ENCODE measurements at regions not wholly inside any gene's neighbourhood (a gene's known extent, or its start where the extent isn't known, plus 50 kb on each side); places are given as distances from the start of the nearest gene placed in this dataset.
"Not testable (repeated sequence)": the region's sequence is repeated elsewhere in the genome, so short reads cannot be mapped to it uniquely, and the experiment has no call there.

- no peak for DNase-seq (ENCODE audit: low read depth in 2 of 2)
These were observed 296.6 kb upstream of the CRIM1 start for GRCh38 chr2:36058953-36059352.

- no peak for DNase-seq (ENCODE audit: low read depth in 2 of 2)
These were observed 297.5 kb upstream of the CRIM1 start for GRCh38 chr2:36058076-36058475.

GRCh38 chr2:36052819-36053218 lies 302.8 kb upstream of the CRIM1 start:
- DNase-seq (ENCODE audit: low read depth in 2 of 2), result no peak

GRCh38 chr2:36044411-36044810 lies 311.2 kb upstream of the CRIM1 start:
- DNase-seq (ENCODE audit: low read depth in 2 of 2), result no peak

GRCh38 chr2:36035137-36035536 lies 320.4 kb upstream of the CRIM1 start:
- DNase-seq (ENCODE audit: low read depth in 2 of 2), result no peak

GRCh38 chr2:36032046-36032445 lies 323.5 kb upstream of the CRIM1 start:
- no peak for DNase-seq (ENCODE audit: low read depth in 2 of 2)

GRCh38 chr2:36031471-36031870 lies 324.1 kb upstream of the CRIM1 start:
- DNase-seq (ENCODE audit: low read depth in 2 of 2), result no peak

GRCh38 chr2:36027616-36028015 lies 328.0 kb upstream of the CRIM1 start:
- DNase-seq (ENCODE audit: low read depth in 2 of 2), result no peak

GRCh38 chr2:36013064-36013463 lies 342.5 kb upstream of the CRIM1 start:
- DNase-seq (ENCODE audit: low read depth in 2 of 2), result no peak

- DNase-seq (ENCODE audit: low read depth in 2 of 2), result no peak
These were observed 349.1 kb upstream of the CRIM1 start for GRCh38 chr2:36006444-36006843.

GRCh38 chr2:36002941-36003340 lies 352.6 kb upstream of the CRIM1 start:
- DNase-seq (ENCODE audit: low read depth in 2 of 2), result no peak

GRCh38 chr2:35997488-35997887 lies 358.1 kb upstream of the CRIM1 start:
- no peak for DNase-seq (ENCODE audit: low read depth in 2 of 2)

- DNase-seq (ENCODE audit: low read depth in 2 of 2), result no peak
These were observed 366.1 kb upstream of the CRIM1 start for GRCh38 chr2:35989503-35989902.

- DNase-seq (ENCODE audit: low read depth in 2 of 2), result no peak
These were observed 366.5 kb upstream of the CRIM1 start for GRCh38 chr2:35989040-35989439.

GRCh38 chr2:35986871-35987270 lies 368.7 kb upstream of the CRIM1 start:
- DNase-seq (ENCODE audit: low read depth in 2 of 2), result no peak

- DNase-seq (ENCODE audit: low read depth in 2 of 2), result no peak
These were observed 377.4 kb upstream of the CRIM1 start for GRCh38 chr2:35978218-35978617.

- no peak for DNase-seq (ENCODE audit: low read depth in 2 of 2)
These were observed 379.0 kb upstream of the CRIM1 start for GRCh38 chr2:35976611-35977010.

- DNase-seq (ENCODE audit: low read depth in 2 of 2), result no peak
These were observed 381.8 kb upstream of the CRIM1 start for GRCh38 chr2:35973737-35974132.

- DNase-seq (ENCODE audit: low read depth in 2 of 2), result no peak
These were observed 382.3 kb upstream of the CRIM1 start for GRCh38 chr2:35973132-35973736.

GRCh38 chr2:35963824-35964223 lies 391.8 kb upstream of the CRIM1 start:
- DNase-seq (ENCODE audit: low read depth in 2 of 2), result no peak

- no peak for DNase-seq (ENCODE audit: low read depth in 2 of 2)
These were observed 392.2 kb upstream of the CRIM1 start for GRCh38 chr2:35963357-35963756.

GRCh38 chr2:35962585-35963146 lies 392.9 kb upstream of the CRIM1 start:
- DNase-seq (ENCODE audit: low read depth in 2 of 2), result no peak

- DNase-seq (ENCODE audit: low read depth in 2 of 2), result no peak
These were observed 395.0 kb upstream of the CRIM1 start for GRCh38 chr2:35960596-35960995.

- not testable (repeated sequence) for DNase-seq (ENCODE audit: low read depth in 2 of 2)
These were observed 398.5 kb upstream of the CRIM1 start for GRCh38 chr2:35957053-35957452.

Measured in stimulated activated CD4-positive, alpha-beta T cell treated with anti-CD3 and anti-CD28 coated beads, Interleukin-15, amount 100 ng/mL, for 48 hours (primary cell).